Stimulated activated naive CD4-positive, alpha-beta T cell (primary cell): ENCODE measurements at regions not wholly inside any gene's neighbourhood (a gene's known extent, or its start where the extent isn't known, plus 50 kb on each side); places are given as distances from the start of the nearest gene placed in this dataset.
A peak's percentile ranks its signal among the peaks of the same experiment; 100 is the strongest.
"Not testable (repeated sequence)": the region's sequence is repeated elsewhere in the genome, so short reads cannot be mapped to it uniquely, and the experiment has no call there.

ENCODE experiments used
- DNase-seq, 6 experiments: peaks; one replicate each; lab custom pipeline; 2025; lab: John Stamatoyannopoulos, UW

DNA sequence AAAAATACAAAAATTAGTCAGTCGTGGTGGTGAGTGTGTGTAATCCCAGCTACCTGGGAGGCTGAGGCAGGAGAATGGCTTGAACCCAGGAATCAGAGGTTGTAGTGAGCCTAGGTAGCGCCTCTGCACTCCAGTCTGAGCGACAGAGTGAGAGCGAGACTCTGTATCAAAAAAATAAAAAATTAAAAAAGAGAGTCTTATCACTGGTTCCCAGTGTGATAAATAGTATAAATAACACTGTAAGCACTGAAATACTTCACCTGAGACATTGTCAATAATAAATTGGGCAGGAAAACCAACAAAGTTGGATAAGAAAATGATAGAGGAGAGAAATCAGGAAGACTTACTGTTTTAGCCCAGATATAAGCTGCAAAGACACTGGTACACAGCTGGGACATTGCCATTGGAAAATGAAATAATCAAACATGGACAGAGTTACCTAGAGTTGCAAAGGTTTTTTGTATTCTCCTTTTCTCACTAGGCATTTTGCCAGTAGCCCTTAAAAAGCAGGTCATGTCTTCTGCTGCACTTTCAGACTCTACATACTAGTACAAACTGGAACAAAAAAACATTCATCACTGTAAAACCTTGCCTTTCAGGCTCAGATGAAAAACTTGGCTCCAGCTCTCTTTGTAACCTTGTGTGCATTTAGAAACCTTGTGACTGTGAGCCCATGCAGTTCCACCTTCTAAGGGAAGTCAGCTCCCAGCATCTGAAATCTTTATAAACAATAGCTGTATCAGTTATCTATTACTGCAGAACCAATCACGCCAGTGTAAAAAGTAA, 55.0 kb upstream of the PPP1R2C start:
- DNase-seq = no peak

DNA sequence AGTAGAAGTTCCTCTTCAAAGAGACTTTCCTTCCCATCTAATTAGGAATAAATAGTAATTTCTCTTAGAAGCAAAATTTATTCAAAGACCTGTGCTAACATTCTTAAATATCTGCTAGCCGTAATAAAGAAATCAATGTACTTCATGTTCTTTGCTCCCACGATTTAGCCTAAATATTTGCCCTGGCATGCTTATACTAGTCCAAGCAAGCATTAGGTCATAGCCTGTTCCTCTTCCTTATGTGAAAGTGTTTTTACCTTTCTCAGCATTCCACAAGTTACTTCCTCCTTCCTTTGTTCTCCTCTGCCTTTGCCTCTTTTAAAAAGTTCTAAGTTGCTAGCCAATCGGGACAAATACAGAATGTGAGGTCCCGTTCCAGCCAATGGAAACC, 55.6 kb upstream of the PPP1R2C start:
- not testable (repeated sequence) for DNase-seq

DNA sequence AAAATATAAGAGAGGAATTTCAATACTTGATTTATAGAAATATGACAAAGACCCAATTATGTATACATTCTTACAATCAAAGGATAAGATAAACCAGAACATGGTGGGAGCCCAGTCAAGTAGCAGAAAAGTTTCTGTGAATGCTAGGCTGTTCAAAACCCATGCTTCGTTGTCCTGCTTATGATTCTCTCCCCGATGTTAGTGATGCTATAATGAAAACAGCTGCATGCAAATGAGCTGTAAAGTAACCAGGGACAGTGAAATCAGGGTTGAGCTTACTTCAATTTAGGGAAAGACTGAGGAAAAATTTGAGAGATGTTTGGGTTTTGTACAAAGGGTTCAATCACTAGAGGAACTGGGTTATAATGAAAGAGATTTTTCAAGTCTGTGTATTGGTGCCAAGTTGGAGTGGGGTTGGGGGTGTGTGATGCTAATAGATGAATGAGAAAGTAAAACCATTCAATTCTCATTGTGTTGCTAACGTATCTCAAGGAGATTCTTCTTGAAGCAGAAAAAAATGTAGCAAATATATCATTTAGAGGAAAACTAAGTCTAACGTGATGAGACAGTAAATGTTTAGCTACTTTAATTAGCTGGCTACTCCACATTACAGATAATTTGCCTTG, 59.3 kb upstream of the PPP1R2C start:
- DNase-seq = no peak

DNA sequence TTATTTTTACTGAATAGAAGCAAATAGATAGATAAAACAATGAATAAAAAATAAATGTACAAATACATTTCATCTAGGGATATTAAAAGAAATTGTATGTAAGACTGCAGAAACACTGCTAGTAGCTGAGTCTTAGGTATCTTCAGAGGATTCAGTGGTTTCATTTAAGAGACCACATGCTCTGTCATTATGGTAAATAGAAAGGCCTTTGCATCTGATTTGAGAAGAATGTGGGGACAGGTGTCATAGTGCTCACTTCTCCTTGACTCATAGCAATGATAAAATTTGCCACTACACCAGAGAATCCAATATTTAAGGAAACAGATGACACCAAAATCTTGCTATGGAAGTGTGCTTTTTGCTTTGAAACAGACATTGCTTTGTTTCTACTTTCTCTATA, 59.8 kb upstream of the PPP1R2C start:
- DNase-seq = no peak

DNA sequence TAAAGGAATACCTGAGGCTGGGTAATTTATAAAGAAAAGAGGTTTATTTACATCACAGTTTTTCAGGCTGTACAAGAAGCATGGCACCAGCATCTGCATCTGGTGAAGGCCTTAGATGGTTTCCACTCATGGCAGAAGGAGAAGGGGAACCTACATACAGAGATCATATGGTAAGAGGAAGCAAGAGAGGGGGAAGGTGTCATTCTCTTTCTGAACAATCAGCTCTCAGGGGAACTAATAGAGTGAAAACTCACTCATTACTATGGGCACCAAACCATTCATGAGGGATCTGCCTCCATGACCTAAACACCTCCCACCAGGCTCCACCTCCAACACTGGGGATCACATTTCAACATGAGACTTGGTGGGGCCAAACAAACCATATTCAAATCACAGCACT, 61.7 kb upstream of the PPP1R2C start:
- DNase-seq = no peak

DNA sequence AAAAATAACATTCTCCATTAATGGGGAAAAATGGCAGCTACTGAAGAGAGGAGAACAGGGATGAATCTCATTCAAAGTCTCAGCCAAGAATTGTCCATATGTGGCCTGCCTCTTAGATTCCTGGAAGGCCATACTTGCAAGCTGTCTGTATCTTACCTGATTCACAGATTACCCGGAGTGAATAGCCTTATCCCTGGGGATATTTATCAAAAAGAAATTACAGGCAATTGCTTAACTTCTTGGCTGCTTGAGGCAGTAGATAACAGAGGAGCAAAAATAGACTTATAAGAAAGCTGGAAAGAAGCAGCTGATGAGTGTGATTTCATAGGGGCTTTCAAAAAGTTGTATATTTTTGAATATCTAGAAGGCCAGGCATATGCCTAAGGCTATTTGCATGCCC, 68.8 kb upstream of the PPP1R2C start:
- no peak for DNase-seq

DNA sequence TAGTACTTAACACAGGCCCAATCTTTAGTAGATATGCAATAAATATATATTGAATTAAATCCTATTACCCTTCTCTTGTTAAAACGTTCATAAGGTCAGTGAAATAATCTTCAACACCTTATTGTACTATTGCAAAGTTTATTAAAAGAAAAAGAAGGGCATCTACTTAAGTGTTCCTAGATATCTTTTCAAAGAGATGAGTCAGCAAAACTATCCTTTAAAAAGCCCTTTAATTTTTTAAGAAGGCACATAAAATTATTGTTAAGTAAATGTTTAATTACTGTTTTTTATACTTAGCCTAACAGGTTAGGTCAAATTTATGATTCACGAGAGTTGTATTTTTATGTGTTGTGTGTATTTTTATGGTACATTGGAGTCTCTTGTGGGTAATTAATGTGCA, 77.3 kb upstream of the PPP1R2C start:
- DNase-seq = no peak

DNA sequence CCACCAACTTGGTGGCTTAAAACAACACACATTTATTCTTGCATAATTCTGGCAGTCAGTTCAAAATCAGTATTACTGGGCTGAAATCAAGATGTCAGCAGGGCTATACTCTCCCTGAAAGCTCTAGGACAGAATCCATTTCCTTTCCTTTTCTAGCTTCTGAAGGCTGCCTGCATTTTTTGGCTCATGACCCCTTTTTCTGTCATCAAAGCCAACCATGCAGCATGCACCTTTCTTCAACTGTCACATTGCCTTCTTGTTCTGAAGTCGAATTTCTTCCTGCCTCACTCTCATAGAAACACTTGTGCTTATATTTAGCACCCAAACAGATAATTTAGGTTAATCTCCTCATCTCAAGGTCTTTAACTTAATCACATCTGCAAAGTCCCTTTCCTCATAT, 79.8 kb upstream of the PPP1R2C start:
- DNase-seq = no peak

DNA sequence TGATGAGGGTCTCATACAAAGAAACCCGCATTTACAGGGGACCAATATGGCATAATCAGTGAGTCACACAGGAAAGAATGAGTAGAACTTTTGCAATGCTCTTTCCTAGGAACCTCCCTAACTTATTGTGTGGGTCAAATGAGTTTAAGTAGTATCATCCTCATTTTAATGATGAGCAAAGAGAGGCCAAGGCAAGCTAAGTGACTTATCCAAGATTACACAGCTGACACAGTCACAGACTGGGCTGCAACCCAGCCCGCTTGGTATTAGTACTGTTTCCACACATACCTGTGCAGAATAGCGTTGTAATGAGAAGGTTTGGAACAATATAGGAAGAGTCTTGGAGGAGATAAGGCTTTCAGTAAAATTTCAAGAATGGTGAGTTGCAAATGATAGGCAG, 91.0 kb upstream of the PPP1R2C start:
- DNase-seq = no peak

DNA sequence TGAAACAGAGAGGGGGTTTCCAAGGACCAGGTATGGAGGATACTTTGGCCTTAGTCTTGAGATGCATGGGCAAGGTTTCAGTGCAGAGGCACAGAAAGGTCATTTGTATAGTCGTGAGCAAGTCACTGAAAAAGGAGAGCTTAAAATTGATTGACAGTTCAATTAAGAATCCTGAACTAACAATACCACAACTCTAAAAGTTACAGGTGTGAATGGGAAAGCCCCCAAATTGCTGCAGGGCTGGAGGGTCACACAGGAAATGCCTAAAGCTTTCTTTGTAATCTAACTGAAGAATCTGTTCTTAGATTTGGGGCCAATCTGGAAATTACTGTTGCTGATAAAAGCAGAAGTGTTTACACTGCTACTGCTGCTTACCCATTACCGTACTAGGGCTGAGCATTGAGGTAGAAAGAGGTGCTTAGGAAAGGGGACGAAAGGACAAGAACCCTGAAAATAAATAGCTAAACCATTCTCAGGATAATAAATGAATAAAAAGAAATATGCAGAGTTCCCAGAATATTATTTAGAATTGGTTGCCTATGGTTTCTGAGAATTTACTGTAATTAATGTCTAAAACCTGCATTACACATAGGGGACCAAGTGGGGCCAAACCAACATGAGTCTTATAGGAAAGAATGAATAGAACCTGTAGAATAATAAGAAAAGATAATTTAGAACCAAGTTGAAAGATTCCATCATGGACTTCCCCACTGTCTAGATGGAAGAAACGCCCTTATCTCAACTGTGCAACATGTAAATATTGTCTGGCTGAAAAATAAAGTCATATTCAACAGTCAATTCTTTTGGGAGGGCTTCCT, 91.9 kb upstream of the PPP1R2C start:
- no peak for DNase-seq

DNA sequence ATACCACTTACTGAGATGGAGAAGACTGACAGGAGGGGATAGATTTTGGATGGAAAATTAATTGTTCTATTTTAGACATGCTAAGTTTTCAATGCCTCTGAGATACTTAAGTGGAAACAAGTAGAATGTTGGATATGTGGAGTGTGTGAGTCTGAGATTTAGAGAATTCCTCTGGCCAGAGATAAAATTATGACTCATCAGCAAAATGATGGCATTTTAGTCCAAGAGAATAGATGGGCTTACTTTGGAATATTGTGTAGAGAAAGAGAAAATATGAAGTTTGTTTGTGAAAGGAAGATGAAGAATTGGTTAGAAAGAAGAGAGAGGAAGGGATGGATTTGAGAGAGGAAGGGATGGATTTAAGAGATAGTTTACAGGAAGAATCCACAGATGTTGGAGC, 108.6 kb upstream of the PPP1R2C start:
- DNase-seq = no peak

DNA sequence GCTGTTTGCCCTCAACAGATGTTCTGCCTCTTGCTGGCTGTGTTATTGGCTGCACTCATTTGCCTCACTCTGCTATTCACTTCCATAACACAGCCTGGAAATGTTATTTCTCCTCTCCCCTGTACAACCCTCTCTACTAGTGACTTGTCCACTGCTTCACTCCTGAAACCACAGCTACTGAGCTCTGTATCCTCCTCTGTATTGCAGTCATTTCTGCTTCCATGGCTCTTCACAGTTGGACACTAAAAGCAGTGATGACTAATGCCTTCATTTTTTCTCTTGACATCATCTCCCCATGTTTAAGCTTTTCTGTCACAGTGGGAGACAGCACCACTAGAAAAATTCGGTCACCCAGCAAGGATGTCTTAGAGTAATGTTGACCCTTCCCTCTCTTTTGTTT, 123.0 kb upstream of the PPP1R2C start:
- no peak for DNase-seq

DNA sequence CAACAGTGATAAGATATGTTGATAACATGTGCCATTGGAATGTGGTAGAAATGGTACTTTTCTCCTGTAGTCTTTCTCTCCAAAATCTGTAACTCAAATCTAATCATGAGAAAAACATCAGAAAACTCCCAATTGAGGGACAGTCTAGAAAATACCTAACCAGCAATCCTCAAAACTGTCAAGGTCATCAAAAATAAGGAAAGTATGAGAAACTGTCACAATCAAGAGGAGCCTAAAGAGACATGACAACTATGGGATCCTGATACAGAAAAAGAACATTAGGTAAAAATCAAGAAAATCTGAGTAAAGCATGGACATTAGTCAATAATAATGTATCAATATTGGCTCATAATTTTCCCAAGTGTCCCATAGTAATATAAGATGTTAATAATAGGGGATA, 124.5 kb upstream of the PPP1R2C start:
- DNase-seq = no peak

DNA sequence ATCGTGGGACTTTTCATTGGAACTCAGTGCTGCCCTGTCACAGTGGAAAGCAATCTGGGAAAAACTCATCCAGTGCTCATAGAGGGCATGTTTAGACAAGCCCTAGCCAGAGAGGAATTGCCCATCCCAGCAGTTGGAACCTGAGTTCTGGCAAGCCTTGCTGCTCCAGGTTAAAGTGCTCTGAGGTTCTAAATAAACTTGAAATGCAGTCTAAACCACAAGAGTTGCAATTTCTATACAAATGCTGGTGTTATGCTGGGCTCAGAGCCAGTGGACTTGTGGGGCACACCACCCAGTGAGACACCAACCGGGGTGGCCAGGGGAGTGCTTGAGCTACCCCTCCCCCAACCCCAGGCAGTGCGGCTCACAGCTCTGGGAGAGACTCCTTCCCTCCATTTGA, 142.8 kb upstream of the PPP1R2C start:
- DNase-seq = no peak

DNA sequence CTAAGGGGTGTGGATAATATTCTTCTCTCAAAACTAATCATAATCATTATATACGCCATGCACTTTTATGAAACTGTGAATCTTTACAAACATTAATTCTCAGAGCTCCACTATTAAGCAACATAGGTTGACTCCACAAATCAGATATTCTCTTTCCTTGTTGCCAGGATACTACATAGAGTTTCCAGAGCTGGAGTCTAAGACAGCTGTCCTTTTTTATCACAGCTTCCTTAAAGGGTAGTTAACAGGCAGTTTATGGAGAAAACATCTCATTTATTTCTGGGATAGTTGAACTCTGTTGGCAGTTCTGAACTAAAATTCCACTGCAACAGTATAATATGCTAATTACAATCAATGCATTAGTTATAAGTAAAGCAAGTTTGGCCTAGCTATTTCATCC, 152.1 kb upstream of the PPP1R2C start:
- DNase-seq = no peak

DNA sequence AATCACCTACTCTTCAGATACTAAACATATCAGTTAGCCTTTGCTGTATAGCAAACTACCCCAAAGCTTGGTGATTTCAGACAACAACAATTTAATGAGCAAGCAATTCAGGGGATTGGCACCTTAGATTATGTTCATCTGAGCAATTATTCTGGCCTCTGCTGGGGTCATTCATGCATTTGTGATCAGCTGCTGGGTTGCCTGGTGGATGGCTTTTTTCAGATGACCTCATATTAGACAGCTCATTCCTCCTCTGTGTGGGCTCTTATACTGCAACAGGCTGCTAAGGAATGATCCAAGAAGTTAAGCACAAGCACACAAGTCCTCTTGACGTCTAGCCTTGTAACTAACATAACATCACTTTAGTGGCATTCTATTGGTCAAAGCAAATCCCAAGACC, 153.0 kb upstream of the PPP1R2C start:
- DNase-seq = no peak

DNA sequence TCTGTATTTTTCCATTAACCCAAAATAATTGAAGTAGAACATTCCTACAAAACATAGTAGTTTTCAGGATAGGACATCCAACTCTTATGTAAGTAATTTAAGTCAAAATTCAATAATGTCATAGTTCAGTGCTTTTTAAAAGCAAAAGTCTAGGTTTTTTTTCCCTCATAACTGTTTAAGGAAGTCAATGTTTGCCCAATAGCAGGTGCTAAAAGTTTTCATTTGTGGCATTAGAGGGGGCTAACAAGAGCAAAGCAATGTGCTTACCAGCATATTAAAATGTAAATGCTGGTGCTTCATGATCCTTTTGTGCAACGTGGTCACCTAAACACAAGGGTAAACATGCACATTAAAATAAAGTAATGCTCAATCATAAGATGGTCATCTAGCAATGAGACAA, 155.2 kb upstream of the PPP1R2C start:
- no peak for DNase-seq

DNA sequence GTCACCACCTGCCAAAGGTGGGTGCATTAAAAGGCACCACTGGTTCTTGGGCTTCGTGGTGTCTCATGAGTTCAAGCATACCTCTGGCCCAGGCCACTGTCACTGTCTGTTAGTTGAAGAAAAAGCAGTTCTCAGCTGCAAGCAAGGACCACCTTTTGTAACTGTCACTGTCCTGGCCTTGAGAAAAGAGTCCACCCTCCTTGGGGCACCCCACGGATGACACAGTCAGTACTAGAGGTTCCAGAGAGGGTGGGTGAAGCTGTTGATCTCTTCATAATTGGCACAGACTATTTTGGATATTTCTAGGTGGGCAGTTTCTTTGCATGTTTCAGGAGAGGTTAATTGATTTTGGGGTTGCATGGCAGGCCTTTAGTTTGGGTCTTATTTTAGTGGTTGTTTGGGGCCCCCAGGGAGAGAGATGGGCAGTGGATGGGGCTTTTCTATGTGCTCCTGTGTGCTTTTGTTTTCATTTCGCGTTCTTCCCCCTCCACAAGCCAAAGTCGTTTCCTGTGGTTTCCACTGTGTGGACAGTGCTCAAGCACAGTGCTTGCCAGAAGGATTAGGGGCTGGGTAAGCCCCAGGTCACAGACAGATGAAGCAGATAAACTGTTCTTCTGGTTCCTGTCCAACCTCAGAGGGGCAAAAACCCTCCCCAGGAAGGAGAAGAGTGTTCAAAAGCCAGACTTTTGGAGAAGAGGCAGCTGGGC, 156.2 kb upstream of the PPP1R2C start:
- DNase-seq = peak in 1 of 6 experiments; percentile 3

DNA sequence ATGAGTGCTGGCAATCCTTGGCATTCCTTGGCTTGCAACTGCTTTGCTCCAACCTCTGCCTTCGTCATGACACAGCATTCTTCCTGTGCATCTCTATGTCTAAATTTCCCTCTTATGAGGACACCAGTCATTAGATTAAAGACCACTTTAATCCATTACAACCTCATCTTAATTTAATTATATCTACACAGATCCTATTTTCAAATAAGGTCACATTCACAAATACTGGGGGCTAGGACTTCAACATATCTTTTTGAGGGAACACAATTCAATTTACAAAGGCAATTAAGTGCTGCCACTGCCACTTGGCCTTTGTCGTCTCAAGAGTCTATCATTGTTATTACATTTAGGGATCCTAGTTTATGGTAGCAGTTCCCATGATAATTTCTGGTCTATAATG, 163.7 kb upstream of the PPP1R2C start:
- DNase-seq = no peak

DNA sequence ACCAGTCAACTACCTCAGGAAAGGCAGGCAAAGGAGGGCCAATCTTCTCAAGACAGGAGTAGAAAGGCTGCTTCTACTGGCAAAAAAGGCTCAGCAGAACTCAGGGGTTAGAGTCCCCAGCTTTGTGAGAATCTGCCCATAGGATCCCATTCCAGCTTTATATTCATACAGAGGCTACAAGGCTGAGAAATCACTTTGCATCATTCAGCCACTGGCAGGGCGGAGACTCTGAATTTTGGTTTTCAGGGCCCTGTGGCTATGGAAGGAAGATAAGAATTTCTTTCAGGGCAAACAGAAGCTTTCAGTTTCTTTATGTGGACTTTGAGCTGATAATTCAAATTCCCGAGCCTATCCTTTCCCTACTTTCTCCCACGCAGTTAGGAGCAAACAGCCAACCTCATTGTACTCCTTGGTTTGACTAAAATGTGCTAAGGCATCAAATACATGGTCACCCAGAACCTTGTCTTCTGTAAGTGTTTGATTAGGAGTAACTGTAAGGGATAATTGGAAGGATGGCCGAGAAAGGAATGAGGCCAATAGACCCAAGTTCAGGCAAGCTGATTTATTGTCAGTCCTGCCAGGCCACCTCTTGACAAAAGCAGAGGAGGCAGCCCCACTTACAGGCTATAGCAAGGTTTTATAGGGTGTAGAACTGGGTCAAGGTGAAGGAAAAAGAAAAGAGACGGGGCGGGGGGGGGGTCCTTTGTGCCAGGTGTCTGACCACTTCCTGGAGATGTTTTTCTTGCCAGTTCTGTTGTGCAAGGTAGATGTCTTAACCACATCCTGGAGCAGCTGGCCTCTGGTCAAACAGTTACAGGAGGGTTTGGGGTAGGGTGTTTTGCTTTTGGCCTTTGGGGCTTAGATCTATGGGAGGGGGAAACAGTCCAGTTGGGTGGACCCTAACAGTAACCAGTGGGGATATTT, 165.3 kb upstream of the PPP1R2C start:
- DNase-seq = peak in 4 of 6 experiments; percentile 15 to 67 (median 40)

DNA sequence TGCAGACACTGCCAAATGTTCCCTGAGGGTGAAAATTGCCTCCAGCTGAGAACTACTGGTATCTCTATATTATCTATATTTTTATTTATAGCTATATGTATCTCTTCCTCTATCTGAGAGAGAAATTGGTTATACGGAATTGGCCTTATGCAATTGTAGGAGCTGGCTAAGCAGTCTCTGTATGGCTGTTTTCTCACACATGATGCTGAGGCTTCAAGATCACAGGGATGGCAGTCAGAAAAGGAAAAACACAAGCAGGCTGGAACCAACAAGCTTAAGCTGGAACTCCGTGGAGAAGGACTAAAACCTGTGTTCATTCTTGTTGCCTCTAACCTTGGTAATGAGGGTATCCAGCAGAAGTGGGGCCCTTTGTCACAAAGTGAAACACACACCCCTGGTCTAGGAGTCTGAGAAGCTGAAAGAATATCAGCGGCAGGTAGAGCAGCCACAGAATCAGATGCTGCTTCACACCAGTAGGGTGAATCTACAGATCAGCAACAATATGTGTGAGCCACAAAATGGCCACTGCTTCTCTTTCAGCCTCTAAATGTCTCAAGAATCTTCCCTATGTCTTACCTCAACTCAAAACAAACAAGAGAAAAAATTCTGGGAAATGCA, 166.5 kb upstream of the PPP1R2C start:
- peak in 3 of 6 experiments; percentile 9 to 42 (median 41) for DNase-seq
